ENCODE measurements at regions not wholly inside any gene's neighbourhood (a gene's known extent, or its start where the extent isn't known, plus 50 kb on each side); places are given as distances from the start of the nearest gene placed in this dataset.
"Not testable (repeated sequence)": the region's sequence is repeated elsewhere in the genome, so short reads cannot be mapped to it uniquely, and the experiment has no call there.

DNA sequence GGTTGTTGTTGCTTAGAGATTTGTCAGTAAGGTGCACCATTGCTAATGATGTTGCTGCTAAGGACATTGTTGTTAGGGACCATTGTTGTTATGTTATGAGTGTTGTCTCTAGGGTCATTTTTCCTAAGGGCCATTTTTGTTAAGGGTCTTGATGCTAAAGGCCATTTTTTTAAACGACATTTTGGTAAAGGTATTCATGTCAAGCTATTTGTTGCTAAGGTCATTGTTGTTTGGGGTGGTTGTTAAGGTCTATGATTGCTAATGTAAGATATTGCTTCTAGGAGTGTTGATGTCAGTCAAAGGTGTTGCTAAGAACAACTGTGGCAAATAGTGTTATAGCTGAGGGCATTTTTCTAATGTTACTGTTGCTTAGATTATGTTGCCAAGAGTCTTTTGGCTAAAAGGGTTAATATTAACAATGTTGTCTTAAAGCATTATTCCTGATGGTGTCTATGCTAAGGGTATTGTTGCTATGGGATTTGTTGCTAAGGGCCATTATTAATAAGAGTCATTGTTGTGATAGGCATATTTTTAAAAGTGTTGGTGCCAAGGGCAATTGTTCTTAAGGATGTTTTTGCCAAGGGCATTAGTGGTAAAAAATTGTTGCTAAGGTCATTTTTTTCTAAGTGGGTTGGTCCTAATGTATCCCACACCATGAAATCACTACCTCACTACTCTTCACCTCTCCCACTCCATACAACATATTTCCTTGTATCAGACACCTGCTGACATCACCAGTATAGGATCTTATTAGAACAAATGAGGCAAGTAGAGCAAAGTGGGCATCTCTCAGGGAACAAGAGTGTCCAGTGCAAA is 56.2 kb downstream of the SPATA31A6 start:
- not testable (repeated sequence) for DNase-seq

DNA sequence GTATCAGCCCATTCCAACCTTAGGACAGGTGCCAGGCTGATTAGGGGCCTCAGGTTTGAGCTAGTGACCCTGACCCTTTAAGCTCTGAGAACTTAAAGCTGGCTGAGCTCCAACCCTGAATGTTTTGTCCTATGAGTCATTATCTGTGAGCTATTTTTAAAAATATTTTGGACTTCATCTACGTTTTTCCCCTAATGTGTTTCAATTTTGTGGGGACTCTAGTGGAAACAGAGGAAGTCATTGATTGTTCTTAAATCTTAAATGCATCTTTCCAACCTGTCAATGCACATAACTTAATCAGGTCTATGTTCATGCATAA is 56.8 kb downstream of the SPATA31A6 start:
- not testable (repeated sequence) for DNase-seq

DNA sequence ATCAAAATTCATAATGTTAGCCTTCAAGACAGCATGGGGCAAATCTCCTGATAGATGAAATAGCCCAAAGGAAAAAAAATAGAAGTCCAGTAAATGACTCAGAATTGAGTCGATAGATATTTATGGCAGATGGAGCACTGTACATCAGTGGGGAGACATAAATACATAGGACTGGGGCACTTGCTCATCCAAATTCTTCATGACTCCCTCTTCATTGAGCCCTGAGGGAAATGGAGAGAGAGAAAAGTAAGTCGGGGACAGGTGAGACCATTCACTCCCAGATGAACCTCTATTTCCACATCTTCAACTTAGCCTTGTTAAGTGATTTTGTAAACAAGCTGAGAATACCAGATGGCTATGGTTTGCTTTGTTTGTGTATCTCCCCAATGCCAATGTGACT is 59.8 kb downstream of the SPATA31A6 start:
- not testable (repeated sequence) for DNase-seq

DNA sequence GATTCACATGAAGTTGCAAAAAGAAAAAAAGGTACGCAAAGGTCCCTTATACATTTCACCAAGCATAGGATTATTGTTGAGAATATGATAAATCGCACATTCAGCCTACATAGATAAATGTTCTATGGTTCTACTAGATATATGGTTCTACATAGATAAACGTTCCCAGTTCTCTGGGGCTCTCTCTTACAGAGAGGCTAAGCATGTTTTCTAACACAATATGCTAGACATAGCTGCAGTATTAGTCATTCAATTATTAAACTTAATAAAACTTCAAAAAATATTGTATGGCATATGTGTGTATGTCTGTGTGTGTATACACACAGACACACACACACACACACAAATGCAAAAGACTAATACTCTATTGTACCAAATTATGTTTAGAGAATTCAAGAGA is 60.4 kb downstream of the SPATA31A6 start:
- not testable (repeated sequence) for DNase-seq

DNA sequence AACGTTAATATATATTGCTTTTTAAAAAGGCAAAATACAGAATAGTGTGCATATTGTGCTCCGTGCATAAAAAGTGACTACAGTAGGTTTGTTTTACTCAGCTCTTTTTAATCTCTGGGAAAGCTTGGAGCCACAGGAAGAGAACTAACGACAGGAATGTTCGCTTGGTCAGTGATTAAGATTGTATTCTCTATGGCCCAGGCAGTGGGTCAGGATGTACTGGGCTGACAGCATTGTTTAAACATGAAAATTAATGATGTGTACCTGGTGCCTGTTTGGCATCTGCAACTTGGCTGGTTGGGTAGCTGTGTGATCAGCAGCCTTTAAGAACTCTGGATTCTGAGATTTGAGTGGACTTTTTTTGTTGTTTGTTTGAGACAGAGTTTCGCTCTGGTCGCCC is 85.3 kb downstream of the SPATA31A6 start:
- not testable (repeated sequence) for DNase-seq

DNA sequence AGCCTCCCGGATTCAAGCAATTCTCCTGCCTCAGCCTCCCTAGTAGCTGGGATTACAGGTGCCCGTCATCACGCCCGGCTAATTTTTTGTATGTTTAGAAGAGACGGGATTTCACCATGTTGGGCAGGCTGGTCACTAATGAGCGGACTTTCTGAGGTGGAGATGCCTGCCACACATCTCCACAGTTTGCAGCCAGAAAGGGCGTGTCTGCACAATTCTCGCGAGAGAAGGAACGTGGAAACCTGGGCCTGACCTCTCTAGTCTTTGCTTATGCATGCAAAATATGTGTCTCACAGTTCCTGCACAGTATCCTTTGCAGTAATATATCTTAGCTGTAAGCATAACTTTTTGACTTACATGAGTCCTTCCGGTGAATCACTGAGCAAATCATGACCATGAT is 85.7 kb downstream of the SPATA31A6 start:
- DNase-seq, result not testable (repeated sequence)

DNA sequence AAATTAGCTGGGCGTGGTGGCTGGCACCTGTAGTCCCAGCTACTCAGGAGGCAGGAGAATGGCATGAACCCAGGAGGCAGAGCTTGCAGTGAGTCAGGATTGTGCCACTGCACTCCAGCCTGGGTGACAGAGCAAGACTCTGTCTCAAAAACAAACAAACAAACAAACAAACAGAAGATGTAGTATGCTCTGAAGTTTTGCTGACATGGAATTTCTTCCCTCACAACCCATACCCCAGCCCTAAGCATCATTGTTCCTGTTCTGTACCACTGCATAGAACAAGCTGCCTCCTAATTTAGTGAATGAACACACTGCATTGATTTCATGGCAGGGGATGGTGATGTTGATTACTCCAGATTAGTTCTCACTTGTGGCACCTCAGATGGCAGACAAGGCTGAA is 89.7 kb downstream of the SPATA31A6 start:
- not testable (repeated sequence) for DNase-seq

DNA sequence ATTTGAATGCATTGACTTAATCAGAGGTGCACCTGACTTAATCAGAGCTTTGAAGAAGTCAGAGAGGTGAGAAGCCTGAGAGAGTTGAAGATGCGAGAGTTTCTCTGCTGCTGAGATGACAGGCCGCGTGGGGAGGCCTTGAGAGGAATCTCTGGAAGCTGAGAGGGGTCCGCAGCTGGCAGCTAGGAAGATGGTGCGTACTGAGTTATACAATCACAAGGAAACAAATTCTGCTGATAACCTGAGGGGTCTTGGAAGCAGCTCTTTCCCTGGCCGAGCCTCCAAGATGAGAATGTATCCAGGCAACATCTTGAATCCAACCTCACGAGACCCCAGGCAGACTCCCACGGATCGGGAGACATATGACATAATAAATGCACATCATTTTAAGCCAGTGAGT is 91.7 kb downstream of the SPATA31A6 start:
- no peak for DNase-seq

DNA sequence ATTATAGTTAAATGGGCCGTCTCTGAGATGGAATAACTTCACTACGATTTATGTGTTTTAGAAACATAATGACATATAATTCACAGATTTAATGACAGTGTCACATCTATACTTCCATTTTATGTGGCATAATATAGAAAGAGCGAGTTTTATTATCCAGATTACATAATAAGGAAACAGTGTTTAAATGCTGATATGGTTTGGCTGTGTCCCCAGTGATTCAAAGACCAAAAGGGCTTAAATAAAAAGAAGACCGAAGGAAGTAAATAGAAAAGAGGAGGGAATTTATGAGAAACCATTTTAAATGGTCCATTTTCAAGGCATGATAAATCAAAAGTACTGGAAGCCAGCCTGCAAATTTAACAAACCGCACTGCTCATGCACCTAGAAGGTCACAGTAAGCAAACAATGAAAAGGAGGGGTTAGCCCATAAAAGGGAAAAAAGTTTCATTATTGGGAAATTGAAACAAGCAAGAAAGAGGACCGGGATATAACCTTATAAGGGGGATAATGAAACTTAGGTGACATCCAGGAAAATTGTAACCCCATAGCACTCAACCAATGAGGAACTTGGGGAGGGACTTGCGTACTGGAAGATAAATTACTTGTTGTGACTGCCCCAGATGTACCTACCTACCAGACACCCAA is 99.2 kb downstream of the SPATA31A6 start:
- DNase-seq, result not testable (repeated sequence)

DNA sequence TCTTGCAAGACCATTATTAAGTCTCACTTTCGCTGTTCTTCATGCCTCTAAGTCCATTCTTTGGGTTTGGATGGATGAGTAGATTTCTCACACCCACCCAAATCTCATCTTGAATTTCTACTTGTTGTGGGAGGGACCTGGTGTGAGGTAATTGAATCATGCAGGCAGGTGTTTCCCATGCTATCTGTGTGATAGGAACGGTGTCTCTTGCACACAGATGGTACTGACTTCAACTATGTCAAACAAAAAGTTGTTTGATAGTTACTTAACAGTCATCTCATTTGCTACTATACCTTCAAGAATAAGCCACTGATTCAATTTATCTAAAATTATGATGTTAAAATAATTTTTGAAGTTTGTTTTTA is 99.7 kb downstream of the SPATA31A6 start:
- not testable (repeated sequence) for DNase-seq

DNA sequence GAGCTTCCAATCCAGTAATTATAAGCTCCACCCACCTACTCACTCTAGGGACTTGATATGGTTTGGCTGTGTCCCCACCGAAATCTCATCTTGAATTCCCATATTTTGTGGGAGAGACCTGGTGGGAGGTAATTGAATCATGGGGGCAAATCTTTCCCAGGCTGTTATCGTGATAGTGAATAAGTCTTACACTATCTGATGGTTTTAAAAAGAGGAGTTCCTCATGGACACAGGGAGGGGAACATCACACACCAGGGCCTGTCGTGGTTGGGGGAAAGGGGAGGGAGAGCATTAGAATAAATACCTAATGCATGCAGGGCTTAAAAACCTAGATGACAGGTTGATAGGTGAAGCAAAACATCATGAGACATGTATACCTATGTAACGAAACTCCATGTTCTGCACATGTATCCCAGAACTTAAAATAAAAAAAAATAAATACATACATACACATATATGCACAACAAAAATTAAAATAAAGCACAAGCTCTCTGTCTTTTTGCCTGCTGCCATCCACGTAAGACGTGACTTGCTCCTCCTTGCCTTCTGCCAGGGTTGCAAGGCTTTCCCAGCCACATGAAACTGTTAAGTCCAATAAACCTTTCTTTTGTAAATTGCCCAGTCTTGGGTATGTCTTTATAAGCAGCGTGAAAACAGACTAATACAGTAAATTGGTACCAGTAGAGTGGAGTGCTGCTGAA is 102.8 kb downstream of the SPATA31A6 start:
- DNase-seq, result not testable (repeated sequence)

DNA sequence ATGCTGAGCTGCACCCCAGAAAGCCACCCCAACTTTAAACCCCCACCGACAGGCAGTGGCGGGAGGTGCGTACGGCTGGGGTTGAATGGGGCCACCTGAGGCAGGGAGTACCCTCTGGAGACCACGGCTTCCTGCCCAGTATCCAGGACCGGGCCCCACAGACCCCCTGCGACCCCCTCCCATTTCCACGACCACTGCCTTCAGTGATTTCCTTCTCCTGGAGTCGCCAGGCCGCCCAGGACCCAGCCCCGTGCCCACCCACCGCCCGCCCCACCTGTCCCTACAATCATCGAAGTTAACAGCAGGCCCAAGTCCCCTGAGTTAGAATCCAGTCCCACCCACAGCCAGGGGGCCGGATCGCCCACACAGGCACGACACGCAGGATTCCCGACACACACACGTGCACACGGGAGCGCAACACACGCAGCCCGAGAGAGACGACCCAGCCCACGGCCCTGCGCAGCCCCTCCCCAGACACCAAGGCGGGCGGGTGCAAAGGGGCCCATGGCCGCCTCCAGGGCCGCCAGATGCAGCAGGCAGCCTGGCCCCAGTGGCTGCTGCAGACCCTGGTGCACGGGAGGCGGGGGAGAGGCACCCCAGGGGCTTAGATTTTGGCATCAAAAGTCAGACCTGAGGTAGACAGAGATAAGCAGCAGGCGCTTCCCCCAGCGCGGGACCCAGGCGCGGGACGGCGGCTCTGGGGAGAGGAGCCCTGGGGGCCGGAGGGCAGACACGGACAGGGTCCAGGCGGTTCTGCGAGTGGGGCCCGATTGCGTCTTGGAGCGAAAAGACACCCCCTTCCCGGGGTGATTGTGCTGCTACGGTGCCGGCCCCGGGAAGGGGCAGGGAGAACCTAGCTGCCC is 104.8 kb downstream of the SPATA31A6 start:
- DNase-seq, result not testable (repeated sequence)

DNA sequence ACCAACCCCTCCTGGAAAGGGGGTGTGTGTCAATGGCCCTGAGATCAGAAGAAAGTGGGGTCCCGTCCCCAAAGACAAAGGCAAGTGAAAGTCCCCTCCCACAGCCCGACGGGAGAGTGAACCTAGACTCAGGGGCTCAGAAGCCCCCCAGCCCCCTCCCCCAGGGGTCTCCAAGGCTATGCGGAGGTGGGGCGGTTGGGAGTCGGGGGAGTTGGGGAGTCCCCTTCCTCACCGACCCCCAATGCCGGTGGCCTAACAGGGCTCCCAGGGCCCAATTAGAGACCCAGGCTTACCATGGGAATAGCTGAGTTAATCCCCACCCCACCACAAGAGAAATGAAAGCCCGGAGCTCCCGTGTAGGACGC is 105.4 kb downstream of the SPATA31A6 start:
- not testable (repeated sequence) for DNase-seq

DNA sequence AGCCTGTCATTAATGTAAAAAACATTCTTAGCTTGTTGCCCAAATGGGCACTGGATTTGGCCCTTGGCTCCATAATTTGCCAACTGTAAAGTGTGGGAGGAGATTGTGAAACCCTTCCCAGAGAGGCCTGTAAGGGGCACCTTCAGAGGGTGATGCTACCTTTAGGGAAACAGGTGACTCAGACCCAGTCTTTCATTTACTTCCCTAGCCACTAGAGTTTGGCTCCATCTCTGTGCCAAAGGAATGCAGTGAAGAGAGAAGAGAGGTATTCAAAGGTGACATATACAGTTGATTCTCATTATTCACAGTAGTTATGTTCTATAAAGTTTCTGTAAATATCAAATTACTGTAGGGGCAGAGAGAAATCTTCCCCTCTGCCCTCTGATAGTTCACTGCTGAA is 116.7 kb downstream of the SPATA31A6 start:
- not testable (repeated sequence) for DNase-seq

DNA sequence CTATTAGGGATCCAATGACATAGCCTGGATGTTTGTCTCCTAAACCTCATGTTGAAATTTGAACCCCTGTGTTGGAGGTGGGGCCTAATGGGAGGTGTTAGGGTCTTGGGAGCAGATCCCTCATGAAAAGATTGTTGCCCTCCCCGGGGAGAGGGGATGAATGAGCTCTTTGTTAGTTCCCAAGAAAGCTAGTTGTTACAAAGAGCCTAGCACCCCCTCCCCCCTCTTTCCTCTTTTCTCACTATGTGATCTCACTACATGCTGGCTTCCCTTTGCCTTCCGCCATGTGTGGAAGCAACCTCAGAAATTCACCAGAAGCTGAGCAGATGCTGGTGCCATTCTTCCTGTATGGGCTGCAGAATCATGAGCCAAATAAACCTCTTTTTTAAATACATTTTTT is 123.2 kb downstream of the SPATA31A6 start:
- not testable (repeated sequence) for DNase-seq

DNA sequence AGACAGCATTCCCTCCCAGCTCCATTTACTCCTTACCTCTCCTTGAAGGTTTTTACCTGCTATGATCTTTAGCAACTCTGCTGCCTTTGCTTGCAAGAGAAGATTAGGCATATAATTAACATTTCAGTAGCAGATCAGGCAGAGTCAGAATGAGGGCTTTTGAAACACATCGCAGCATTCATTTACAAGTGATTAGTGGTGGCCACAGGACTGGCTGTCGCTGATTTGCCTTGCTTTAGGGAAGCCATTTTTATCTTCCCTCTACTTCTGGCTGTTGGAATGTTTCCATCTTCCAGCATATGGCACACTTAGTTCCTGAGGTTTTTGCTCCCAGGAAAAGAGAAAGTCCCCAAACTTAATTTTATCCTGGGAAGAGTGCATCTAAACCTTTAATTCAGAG is 124.0 kb downstream of the SPATA31A6 start:
- not testable (repeated sequence) for DNase-seq

DNA sequence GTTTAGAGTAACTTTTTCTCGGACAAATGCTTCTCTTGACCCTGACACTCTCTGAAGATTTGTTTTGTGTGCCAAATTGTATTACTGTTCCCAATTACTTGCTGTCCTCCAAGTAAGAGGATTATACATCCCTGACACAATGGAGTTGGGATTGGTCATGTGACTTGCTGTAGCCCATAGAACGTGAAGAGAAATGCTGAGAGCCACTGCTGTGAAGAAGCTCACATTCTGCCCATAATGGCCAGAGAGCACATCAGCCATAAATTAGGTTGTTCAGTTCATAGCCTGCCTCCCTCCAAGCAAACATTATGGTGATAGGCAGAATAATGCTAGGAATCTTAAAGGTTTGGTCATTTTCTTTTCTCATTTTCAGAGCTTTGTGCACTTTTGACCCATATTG is 127.5 kb downstream of the SPATA31A6 start:
- DNase-seq, result not testable (repeated sequence)

DNA sequence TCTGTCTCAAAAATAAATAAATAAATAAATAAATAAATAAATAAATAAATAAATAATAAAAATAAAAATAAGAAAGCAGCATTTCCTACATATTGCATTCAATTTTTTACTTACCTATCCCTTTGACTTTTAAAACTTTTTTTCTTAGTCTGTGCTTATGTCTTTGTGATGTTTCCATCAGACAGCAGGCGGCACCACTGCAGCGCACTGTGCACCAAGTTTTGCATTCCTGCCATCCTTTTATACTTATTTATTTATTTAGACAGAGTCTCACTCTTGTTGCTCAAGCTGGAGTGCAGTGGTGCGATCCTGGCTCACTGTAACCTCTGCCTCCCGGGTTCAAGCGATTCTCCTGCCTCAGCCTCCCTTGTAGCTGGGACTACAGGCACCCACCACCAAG is 132.6 kb downstream of the SPATA31A6 start:
- DNase-seq, result not testable (repeated sequence)

DNA sequence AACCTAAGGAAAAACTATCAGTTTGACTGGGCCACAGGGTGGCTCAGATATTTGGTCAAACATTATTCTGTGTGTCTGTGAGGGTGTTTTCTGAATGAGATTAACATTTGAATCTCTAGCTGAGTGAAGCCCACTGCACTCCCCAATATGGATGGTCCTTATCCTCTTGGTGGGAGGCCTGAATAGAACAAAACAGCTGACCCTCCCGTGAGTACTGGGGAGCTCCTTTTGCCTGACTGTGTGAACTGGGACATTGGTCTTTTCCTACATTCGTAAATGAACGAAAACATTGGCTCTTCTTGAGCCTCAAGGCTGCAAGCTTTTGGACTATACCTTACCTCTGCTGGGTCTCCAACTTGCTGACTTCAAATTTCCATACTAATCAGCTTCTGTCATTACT is 134.2 kb downstream of the SPATA31A6 start:
- not testable (repeated sequence) for DNase-seq

DNA sequence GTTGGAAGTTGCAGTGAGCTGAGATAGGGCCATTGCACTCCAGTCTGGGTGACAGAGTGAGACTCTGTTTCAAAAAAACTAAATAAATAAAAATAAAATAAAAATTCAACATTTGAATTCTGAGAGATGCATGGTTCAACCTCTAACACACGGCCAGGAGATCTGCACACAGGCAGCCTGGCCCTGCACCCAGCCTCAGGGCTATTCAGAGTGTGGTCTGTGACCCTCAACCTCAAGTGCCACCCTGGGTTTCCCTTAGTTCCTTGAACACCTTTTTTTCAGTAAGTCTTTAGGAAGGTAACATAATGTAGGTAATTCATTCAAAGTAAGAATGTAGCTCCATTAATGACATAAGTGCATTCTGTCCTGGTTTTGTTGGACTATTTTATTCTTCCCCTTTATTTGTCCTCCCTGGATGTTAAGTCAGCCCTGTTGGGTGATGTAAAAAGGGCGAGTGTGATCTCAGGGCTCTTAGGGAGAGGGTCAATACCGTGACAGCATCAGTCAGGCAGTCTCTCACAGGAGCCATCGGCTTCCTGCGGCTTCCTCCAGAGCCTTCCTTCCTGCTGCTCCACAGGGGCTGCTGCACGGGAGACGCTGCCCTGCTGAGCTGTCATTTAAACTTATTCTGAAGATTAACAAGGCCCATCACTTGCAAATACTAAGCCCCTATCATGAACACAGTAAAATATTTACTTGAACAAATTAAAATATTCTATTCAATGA is 139.8 kb downstream of the SPATA31A6 start:
- not testable (repeated sequence) for DNase-seq

DNA sequence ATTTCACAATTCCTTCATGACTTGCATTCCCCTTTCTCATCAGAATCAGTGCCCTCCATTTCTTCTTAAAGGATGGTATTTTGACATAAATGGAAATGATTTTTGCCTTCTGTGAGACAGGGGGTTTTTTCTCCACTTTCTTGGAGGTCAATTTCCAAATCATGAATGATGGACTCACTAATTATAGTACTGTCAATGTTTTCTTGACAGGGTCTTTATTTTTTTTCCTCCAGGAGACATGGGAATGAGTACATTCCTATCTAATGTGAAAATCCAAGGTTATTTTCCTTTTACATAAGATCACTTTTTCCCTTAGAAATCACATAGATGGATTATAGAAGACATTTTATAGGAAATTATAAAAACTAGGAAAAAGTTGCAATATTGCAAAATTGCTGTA is 141.7 kb downstream of the SPATA31A6 start:
- not testable (repeated sequence) for DNase-seq

DNA sequence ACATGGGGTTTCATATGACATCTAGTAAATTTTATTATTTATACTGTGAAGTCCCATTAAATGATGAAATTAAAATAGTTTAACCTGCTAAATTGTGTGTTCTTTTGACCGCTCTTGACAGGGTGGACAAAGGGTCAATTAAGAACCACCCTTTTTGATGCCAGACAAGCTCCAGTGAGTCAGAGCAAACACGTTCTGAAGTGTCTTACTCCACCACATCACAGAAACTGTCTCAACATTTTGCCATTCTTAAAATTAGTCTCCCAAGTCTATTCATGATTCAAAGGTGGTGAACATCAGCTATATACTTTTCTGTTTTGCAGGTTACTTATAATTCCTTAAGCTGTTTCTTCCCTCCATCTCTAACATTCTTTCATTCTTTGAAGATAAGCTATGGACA is 142.1 kb downstream of the SPATA31A6 start:
- not testable (repeated sequence) for DNase-seq

All from CD4-positive, alpha-beta T cell treated with Interferon alpha-2 for 1 hour (primary cell).